SK-N-MC (cell line): ENCODE measurements at regions not wholly inside any gene's neighbourhood (a gene's known extent, or its start where the extent isn't known, plus 50 kb on each side); places are given as distances from the start of the nearest gene placed in this dataset.

Experiments
- EZH2 ChIP-seq: fragments of 200-600 bp; sonication (generic); IDR thresholded peaks from one replicate; pipeline ENCODE4 v1.6.1; 2017; ENCODE audit warnings: antibody characterized with exemption
- POLR2AphosphoS5 ChIP-seq: IDR thresholded peaks from 2 replicates; pipeline ENCODE4 v1.6.1; 2012; ENCODE audit warnings: mild to moderate bottlenecking, low read depth, low read length, borderline replicate concordance

DNA sequence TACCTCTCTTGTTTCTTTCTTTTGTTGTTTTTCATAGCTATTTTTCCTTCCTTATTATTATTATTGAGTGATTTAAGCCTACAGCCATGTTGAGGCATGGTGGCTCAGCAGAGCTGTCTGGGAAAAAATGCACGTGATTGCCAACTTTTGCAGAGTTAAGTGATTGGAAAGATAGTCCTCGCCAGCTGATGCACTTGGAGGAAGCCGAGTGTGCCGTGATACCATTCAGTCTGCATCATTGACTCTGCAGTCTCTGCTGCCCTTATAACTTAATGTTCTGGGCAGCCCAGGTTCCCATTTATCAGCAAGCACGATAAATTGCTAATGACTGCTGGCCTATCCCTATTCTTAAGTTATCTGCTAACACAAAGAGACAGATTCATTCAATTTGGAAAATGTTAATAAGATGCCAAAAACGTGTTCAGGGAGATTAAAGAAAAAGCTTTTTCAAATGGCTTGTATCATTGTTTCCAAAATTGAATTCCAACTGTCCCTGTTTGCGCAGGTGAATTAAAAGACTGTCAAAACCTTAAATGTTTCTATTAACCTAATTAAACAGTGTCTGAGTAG lies 232.9 kb upstream of the NPY start:
- no peak for TF ChIP-seq POLR2AphosphoS5
- no peak for TF ChIP-seq EZH2
